ENCODE measurements at regions not wholly inside any gene's neighbourhood (a gene's known extent, or its start where the extent isn't known, plus 50 kb on each side); places are given as distances from the start of the nearest gene placed in this dataset.
A peak's percentile ranks its signal among the peaks of the same experiment; 100 is the strongest.
"Not testable (repeated sequence)": the region's sequence is repeated elsewhere in the genome, so short reads cannot be mapped to it uniquely, and the experiment has no call there.

GRCh38 chr17:64783556-64784352 is 121.6 kb upstream of the SMURF2 start:
- peaks cover 47% of the 10 kb centered on the region for H3K27me3 ChIP-seq (ENCODE audit: insufficient read depth, low read length)
- no peaks in the 10 kb centered on the region for H3K36me3 ChIP-seq (ENCODE audit: insufficient read depth, low read depth, low read length)
- H3K4me3 ChIP-seq (ENCODE audit: low read length) = no peak overlapping the region
- H3K9me3 ChIP-seq (ENCODE audit: insufficient read depth, low read depth, low read length) = no peaks in the 10 kb centered on the region; the same call in 1 of the 2 replicates
- H3K27ac ChIP-seq (ENCODE audit: low read length) = no peak overlapping the region
- no peaks in the 10 kb centered on the region; the same call in 1 of the 2 replicates for H3K4me1 ChIP-seq (ENCODE audit: insufficient read depth, low read length)
- H3K9ac ChIP-seq (ENCODE audit: low read depth, low read length) = no peak overlapping the region

- H3K27me3 ChIP-seq (ENCODE audit: insufficient read depth, low read length) = peaks cover 54% of the 10 kb centered on the region
- peaks cover under 1% of the 10 kb centered on the region; the same call in 1 of the 2 replicates for H3K4me1 ChIP-seq (ENCODE audit: insufficient read depth, low read length)
- H3K9me3 ChIP-seq (ENCODE audit: insufficient read depth, low read depth, low read length) = no peaks in the 10 kb centered on the region; the same call in 1 of the 2 replicates
- no peak overlapping the region for H3K9ac ChIP-seq (ENCODE audit: low read depth, low read length)
- H3K36me3 ChIP-seq (ENCODE audit: insufficient read depth, low read depth, low read length) = no peaks in the 10 kb centered on the region
- no peak overlapping the region for H3K27ac ChIP-seq (ENCODE audit: low read length)
- no peak overlapping the region for H3K4me3 ChIP-seq (ENCODE audit: low read length)
Measured at GRCh38 chr17:64783031-64783461, 120.9 kb upstream of the SMURF2 start.

GRCh38 chr17:64781810-64782555 is 119.9 kb upstream of the SMURF2 start:
- H3K4me3 ChIP-seq (ENCODE audit: low read length) = peak overlapping the region; percentile 69
- H3K4me1 ChIP-seq (ENCODE audit: insufficient read depth, low read length) = peaks cover 11% of the 10 kb centered on the region; the same call in 1 of the 2 replicates
- H3K9ac ChIP-seq (ENCODE audit: low read depth, low read length) = no peak overlapping the region
- H3K27ac ChIP-seq (ENCODE audit: low read length) = no peak overlapping the region
- peaks cover 65% of the 10 kb centered on the region for H3K27me3 ChIP-seq (ENCODE audit: insufficient read depth, low read length)
- no peaks in the 10 kb centered on the region; the same call in 1 of the 2 replicates for H3K9me3 ChIP-seq (ENCODE audit: insufficient read depth, low read depth, low read length)
- H3K36me3 ChIP-seq (ENCODE audit: insufficient read depth, low read depth, low read length) = no peaks in the 10 kb centered on the region

GRCh38 chr17:64781014-64781756 is 119.1 kb upstream of the SMURF2 start:
- peaks cover 73% of the 10 kb centered on the region for H3K27me3 ChIP-seq (ENCODE audit: insufficient read depth, low read length)
- H3K4me1 ChIP-seq (ENCODE audit: insufficient read depth, low read length) = peaks cover 11% of the 10 kb centered on the region; the same call in 1 of the 2 replicates
- H3K36me3 ChIP-seq (ENCODE audit: insufficient read depth, low read depth, low read length) = no peaks in the 10 kb centered on the region
- no peak overlapping the region; the same call in 1 of the 2 replicates for H3K9ac ChIP-seq (ENCODE audit: low read depth, low read length)
- H3K27ac ChIP-seq (ENCODE audit: low read length) = no peak overlapping the region
- H3K9me3 ChIP-seq (ENCODE audit: insufficient read depth, low read depth, low read length) = no peaks in the 10 kb centered on the region; the same call in 1 of the 2 replicates
- peak overlapping the region; percentile 69 for H3K4me3 ChIP-seq (ENCODE audit: low read length)

- Histone ChIP-seq H3K36me3 (ENCODE audit: insufficient read depth, low read depth, low read length) (no peaks in the 10 kb centered on the region), H3K4me1 (ENCODE audit: insufficient read depth, low read length) (peaks cover 11% of the 10 kb centered on the region; the same call in 1 of the 2 replicates), H3K27me3 (ENCODE audit: insufficient read depth, low read length) (peaks cover 81% of the 10 kb centered on the region), H3K9me3 (ENCODE audit: insufficient read depth, low read depth, low read length) (no peaks in the 10 kb centered on the region; the same call in 1 of the 2 replicates), H3K9ac (ENCODE audit: low read depth, low read length) (no peak overlapping the region; the same call in 1 of the 2 replicates), H3K4me3 (ENCODE audit: low read length) (peak overlapping the region; percentile 69), H3K27ac (ENCODE audit: low read length) (no peak overlapping the region)
Measured at GRCh38 chr17:64780096-64781013, 118.2 kb upstream of the SMURF2 start.

- Histone ChIP-seq H3K27me3 (ENCODE audit: insufficient read depth, low read length) (peaks cover 89% of the 10 kb centered on the region), H3K36me3 (ENCODE audit: insufficient read depth, low read depth, low read length) (no peaks in the 10 kb centered on the region), H3K27ac (ENCODE audit: low read length) (no peak overlapping the region), H3K4me1 (ENCODE audit: insufficient read depth, low read length) (peaks cover 11% of the 10 kb centered on the region; the same call in 1 of the 2 replicates), H3K4me3 (ENCODE audit: low read length) (peak overlapping the region; percentile 69; the same call in 1 of the 2 replicates), H3K9ac (ENCODE audit: low read depth, low read length) (no peak overlapping the region), H3K9me3 (ENCODE audit: insufficient read depth, low read depth, low read length) (no peaks in the 10 kb centered on the region; the same call in 1 of the 2 replicates)
Measured at GRCh38 chr17:64779376-64780095, 117.4 kb upstream of the SMURF2 start.

- Histone ChIP-seq H3K4me1 (ENCODE audit: insufficient read depth, low read length) (peaks cover 11% of the 10 kb centered on the region; the same call in 1 of the 2 replicates), H3K4me3 (ENCODE audit: low read length) (peak overlapping the region; percentile 17; the same call in 1 of the 2 replicates), H3K27me3 (ENCODE audit: insufficient read depth, low read length) (peaks cover 90% of the 10 kb centered on the region)
- not testable (repeated sequence) for H3K9me3 ChIP-seq (ENCODE audit: insufficient read depth, low read depth, low read length); H3K27ac ChIP-seq (ENCODE audit: low read length); H3K36me3 ChIP-seq (ENCODE audit: insufficient read depth, low read depth, low read length); H3K9ac ChIP-seq (ENCODE audit: low read depth, low read length)
Measured at GRCh38 chr17:64779098-64779375, 116.9 kb upstream of the SMURF2 start.

- Histone ChIP-seq H3K9ac (ENCODE audit: low read depth, low read length) (no peak overlapping the region), H3K27ac (ENCODE audit: low read length) (no peak overlapping the region), H3K36me3 (ENCODE audit: insufficient read depth, low read depth, low read length) (no peaks in the 10 kb centered on the region), H3K4me1 (ENCODE audit: insufficient read depth, low read length) (peaks cover 11% of the 10 kb centered on the region; the same call in 1 of the 2 replicates), H3K9me3 (ENCODE audit: insufficient read depth, low read depth, low read length) (no peaks in the 10 kb centered on the region; the same call in 1 of the 2 replicates), H3K27me3 (ENCODE audit: insufficient read depth, low read length) (peaks cover 90% of the 10 kb centered on the region), H3K4me3 (ENCODE audit: low read length) (peak overlapping the region; percentile 34; the same call in 1 of the 2 replicates)
Measured at GRCh38 chr17:64778240-64779097, 116.4 kb upstream of the SMURF2 start.

- Histone ChIP-seq H3K27me3 (ENCODE audit: insufficient read depth, low read length) (peaks cover 82% of the 10 kb centered on the region), H3K4me1 (ENCODE audit: insufficient read depth, low read length) (peaks cover 11% of the 10 kb centered on the region; the same call in 1 of the 2 replicates), H3K9me3 (ENCODE audit: insufficient read depth, low read depth, low read length) (no peaks in the 10 kb centered on the region; the same call in 1 of the 2 replicates), H3K4me3 (ENCODE audit: low read length) (peak overlapping the region; percentile 34; the same call in 1 of the 2 replicates), H3K27ac (ENCODE audit: low read length) (no peak overlapping the region), H3K9ac (ENCODE audit: low read depth, low read length) (no peak overlapping the region), H3K36me3 (ENCODE audit: insufficient read depth, low read depth, low read length) (no peaks in the 10 kb centered on the region)
Measured at GRCh38 chr17:64777415-64778239, 115.5 kb upstream of the SMURF2 start.
